HG02763 (cell line): ENCODE measurements at regions not wholly inside any gene's neighbourhood (a gene's known extent, or its start where the extent isn't known, plus 50 kb on each side); places are given as distances from the start of the nearest gene placed in this dataset.
"Not testable (repeated sequence)": the region's sequence is repeated elsewhere in the genome, so short reads cannot be mapped to it uniquely, and the experiment has no call there.

Source experiments
- ATAC-seq: cut with Tn5 transposase; IDR thresholded peaks from one replicate; pipeline ENCODE4 v1.9.1; 2021; ENCODE audit warnings: mild to moderate bottlenecking, moderate library complexity; ENCODE audit not compliant: unreplicated experiment

DNA sequence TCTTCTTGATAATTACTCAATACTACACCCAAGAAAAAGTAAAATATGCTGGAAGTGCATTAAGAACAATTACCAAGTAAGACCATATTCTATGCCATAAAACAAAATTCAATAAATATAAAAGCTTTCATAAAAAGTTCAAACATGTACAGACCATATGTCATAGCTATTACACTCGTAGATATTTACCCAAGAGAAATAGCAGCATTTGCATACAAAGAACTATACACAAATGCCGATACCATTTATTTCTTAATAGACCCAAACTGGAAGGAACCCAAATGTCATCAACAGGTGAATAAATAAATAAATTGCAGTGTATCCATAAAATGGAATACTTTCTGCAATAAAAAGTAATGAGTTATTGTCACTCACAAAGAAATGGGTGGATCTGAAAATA lies 78.3 kb upstream of the SLC16A7 start:
- no peak for ATAC-seq

DNA sequence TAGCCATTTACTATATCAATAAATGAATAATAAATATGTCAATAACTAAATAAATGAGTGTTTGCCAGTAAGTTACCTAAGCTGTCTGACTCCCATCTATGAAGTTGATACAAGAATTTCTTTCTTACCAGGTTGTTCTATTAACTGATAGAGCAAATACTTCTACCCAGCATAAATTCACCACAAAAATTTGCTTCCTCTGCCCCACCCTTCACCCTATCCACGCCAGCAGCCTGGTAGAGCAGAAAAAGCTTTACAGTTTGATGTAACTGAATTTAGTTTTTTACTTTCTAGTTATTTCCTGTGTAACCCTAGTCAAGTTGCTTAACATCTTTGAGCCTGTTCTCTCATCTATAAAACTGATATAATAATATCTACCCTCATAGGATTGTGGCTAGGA lies 94.9 kb upstream of the SLC16A7 start:
- no peak for ATAC-seq

DNA sequence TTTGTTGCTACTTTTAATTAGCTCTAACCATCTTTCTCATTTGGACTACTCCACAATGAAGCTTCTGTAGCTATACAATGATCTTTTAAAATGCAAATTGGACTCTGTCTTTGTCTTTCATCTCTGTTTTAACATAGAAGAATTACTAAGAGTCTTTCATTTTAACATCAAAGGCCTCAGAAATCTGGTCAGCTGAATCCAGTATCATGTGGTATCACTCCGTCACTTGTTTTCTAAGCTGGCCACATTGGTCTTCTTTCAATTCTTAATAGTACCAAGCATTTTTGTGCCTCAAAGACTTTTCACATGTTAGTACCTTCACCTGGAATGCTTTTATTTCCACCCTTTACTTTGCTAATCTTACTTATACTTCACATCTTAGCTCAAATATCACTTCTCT lies 95.5 kb upstream of the SLC16A7 start:
- no peak for ATAC-seq

DNA sequence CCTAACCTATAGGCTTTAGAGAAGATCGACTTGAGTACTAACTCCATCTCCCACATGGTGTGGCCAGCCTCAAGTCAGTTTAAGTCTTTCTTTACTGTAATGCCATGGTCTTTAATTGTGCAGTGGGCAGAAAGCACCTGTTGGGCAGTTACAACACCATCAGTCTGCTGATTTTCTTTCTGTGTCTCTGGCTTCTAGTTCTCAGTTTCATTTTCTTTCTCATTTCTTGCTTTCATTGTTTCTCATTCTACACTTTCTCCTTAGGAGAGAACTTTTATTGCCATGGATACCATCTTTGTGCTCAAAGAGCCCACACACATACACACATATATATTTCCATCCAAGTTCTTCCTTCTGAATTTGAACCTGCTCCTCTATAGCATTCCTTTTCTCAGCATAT lies 96.1 kb upstream of the SLC16A7 start:
- ATAC-seq = peak; percentile 87

DNA sequence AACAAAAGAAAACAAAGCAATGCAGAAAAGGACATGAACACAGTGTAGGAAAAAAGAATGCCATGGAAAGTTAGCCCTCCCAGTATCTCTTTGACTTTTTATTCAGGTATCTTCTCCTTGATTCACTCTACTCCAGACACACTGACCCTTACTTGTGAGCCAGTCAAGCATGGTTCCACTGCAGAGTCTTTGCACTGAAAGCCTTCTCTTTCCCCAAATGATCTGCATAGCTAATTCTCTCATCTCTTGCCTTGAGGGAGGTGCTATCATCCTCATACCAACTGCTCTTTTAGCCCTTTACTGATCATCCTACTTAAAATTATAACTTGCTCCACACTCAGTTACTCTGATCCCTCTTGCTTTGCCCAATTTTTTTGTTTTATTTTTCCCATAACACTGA lies 101.2 kb upstream of the SLC16A7 start:
- no peak for ATAC-seq

DNA sequence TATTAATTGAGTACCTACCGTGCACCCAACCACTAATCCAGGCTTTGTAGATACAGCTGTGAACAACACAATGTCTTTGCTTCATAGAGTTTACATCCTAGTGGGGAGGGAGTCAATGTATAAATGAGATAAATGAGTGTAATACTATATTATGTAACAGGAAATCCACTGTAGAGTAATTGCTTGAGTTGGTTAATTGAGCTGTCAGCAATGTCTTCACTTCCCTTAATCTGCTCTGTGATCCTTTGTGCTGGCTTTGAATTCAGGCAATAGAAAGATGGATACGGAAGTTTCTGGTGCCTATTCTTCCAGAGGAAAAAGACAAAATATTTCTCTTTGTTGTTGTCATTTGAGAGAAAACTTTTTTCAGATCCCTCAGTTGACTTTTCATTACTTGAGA lies 104.0 kb upstream of the SLC16A7 start:
- no peak for ATAC-seq

DNA sequence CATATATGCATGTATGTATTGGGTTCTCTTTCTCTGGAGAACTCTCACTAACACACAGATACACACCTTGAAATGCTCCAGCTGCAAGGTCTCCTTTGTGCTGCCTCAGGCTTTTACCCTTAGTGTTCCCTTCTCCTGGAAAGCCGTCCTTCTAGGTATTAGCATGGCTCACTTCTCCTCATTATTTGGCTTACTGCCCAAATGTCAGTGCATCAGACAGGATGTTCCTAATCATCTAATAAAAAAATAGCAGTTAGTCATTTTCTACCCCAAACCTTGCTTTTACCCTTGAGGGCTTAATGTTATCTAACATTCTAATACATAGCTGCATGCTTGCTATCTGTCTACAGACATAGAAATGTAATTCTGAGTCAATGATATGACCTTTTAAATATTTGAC lies 109.0 kb upstream of the SLC16A7 start:
- no peak for ATAC-seq

DNA sequence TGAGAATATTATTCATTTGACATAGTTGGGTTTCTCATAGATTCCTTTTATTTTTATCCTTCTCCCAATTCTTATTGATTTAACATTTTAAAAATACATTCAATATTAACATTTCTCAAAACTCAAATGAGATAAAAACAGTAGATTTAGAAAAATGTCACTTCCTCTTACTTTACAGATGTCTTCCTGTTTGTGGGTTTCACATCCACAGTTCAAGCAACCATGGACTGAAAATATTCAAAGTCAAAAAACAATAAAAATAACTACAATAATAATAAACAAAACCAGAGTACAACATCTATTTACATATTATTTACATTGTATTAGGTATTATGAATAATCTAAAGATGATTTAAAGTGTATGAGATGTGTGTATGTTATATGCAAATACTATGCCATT lies 111.3 kb upstream of the SLC16A7 start:
- no peak for ATAC-seq

DNA sequence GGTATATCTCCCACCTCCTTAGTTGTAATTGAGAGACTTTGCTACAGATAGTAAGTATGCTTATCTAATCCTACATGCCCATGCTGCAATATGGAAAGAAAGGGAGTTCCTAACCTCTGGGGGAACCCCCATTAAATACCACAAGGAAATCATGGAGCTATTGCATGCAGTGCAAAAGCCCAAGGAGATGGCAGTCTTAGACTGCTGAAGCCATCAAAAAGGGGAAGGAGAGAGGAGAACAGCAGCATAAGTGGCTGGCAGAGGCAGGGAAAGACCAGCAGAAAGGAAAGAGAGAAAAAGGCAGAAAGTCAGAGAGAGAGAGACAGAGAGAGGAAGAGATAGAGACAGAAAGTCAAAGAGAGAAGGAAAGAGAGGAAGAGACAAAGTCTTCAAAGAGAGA lies 121.6 kb upstream of the SLC16A7 start:
- ATAC-seq = not testable (repeated sequence)

DNA sequence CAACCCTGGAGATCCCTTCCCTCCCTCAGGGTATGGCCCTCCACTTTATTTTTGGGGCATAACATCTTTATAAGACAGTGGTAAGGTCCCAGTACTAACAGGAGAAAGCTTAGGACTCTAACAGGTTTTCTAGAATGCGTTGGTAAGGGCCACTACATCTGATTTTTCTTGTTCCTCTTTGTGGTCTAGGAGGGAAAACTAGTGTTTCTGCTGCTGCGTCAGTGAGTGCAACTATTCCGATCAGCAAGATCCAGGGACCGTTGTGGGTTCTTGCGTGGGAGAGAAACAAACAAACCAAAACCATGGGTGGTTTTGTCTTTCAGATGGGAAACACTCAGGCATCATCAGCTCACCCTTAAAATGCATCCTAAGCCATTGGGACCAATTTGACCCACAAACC lies 123.6 kb upstream of the SLC16A7 start:
- ATAC-seq = no peak

DNA sequence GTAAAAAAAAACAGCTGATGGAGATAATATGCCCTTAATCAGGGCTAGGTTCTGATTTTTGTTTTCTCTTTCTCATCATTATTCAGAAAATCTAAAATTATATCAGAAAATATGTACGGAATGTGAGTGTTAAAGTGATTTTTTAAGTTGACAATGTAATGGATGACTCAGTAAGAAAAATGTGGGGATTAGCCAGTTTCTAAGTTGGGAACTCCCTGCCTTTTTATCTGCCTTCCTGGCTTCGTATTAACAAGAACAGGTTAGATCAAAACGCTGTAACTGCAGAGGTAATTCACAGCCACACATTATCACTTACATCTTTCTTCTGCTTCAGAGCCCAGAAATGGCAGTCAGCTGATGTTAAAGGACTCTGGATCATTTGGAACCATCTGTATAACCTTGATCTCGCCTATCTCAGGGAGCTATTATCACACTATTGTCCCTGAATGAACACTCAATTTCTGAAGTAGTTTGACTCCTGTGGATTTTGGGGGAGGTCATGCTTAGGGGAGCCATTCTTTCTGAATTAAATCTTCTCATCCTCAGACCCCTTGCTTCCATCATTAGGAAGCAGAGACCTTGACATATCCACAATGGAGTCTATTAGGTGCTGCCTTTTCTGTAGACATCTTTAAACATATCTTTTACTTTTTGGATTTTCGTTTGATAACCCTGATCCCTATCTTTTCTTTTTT lies 135.7 kb upstream of the SLC16A7 start:
- no peak for ATAC-seq

DNA sequence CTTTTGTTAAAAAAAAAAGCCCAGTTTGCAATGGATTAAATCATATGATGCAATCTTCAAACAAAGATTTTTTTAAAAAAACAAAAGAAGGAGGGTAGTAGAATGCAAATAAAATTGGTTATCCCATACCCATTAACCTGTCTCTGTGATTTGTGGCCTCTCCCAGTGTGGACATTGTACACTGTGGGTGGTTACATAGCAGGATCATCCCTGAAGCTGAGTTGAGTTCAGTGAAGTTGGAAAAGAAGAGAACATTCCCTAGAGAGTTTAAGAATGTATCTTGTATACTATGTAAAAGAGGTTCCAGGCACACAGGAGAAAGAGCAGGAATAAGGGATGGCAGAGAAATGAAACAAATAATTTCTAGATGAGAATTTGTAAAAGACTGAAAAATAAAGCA lies 142.4 kb upstream of the SLC16A7 start:
- ATAC-seq = no peak

DNA sequence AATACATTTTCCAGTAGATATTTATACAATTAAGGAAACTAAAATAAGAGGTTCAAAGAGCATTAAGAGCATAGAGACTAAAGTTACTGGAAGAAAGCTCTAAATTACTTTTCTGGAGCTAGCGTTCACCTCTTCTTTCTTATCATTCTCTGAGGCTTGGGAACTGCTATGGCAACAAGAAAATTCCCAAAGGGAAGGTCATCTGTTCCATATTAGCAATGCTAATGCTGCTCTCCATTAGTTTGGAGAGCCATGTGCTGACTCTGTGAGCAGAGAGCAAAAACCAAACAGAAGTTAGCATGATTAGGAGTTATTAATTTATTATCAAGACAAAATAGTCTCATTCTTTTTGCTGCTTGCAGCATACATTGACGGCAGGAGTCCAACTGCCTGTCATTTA lies 143.1 kb upstream of the SLC16A7 start:
- ATAC-seq = no peak

DNA sequence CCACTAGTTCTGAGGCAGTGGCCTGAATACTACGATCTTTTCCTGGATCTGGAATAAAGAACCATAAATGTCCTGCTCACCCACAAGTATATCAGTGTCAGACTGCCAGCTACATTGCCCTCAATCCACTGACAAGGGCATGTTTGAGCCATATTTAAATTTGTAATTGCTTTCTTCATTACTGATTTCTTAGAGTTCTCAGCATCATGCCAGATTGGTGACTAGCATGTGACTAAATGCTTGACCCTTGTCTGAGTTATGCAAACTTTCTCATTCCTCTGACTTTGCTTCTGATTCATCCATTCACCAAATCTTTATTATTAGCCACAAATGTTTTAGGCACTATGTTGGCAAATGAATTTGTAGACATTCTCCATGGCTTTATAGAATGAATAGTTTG lies 143.6 kb upstream of the SLC16A7 start:
- ATAC-seq = no peak

DNA sequence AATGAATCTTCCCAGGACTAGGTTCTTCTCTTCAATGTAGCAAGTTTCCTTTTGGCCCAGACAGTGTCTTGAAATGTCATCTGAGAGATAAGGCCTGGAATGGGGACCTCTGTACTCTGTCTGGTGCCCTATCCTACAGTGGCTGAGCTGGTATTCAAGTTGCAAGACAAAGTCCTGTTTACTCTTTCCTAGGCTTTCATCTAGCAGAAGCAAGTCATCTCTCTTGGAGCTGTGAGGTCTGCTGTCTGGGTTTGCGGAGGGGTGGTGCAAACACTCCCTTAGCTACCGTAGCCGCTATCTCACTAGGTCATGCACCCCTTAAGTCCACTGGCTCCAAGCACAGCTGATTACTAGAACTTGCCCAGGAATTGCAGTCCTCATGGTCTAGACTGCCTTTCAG lies 149.7 kb upstream of the SLC16A7 start:
- no peak for ATAC-seq

DNA sequence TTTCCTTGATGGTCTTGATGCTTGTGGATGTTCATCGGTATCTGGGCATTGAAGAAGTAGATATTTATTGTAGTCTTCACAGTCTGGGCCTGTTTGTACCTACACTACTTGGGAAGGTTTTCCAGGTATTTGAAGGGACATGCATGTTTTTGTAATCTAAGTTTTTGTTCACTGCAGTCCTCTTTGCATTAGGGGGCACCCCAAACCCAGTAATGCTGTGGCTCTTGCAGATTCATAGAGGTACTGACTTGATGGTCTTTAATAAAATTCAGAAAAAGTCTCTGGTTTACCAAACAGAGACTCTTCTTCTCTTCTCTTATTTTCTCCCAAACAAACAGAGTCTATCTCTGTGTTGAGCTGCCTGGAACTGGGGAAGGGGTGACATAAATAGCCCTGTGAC lies 150.9 kb upstream of the SLC16A7 start:
- no peak for ATAC-seq

DNA sequence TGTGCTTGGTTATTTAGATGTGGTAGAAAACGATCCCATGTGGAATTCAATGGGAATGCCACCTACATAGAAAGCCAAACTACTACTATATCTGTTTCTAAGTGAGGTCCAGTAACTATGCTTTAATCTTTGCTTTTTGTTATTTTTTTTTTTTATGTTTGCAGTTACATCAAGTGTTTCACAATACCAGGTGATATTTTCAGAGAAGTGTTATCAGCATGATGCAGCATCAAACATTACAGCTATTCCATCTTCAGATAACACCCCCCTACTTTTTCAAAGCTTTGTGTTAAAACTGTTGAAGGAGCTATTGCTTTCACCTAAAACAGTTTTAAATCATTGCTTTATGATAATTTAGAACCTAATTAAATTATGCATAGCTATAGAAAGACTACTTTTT lies 163.8 kb upstream of the SLC16A7 start:
- ATAC-seq = no peak

DNA sequence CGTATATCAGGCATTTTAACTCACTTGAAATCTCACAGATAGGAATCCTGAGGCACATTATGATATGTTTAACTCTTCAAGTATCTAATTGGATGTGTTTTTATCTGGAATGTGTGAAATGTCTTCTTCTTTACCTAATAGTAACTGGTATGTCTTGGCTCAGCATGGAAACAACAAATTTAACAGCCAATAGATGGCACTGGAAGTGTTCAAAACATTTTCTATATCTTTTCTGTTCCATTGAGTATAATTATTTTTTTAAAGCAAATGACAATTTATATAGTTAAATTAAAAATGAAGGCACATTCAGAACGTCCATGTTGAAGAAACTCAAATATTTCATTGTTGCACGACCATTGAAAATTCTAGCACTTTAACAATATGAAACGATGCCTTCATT lies 164.6 kb upstream of the SLC16A7 start:
- ATAC-seq = no peak

DNA sequence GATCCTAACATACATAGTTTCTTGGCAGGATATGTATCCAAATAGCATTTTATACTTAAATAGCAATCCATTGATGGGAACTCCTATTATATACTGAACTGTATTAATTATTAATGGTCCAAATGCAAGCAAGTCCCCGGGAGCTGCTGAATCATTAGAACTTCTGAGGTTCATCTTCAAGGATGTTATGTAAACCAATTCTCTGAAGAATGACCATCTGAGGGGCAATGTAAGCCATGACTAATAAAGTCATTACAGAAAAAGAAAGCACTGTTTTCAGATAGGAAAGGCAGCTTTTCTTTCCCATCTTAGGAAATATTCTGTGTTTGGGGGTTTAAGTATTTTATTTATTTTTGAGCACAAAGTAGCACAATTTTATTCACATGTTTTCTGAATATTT lies 166.1 kb upstream of the SLC16A7 start:
- ATAC-seq = no peak

DNA sequence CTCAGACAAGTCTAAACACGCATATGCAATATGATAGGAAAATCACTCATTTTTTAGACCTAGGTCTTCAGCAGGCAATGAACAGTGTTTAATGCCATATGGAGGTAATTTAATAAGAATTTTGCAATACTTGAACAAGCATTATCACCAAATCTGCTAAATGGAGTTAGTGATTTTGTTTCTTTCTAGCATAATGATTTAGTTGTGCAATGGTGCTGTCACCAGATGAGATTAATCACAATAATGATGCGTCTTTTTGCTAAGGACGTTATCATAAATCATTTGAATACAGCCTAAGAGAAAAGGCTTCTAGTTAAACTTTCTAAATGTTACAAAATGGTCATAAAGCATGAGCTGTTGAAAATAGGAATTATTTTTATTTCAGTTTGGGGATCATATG lies 170.0 kb upstream of the SLC16A7 start:
- ATAC-seq = no peak

DNA sequence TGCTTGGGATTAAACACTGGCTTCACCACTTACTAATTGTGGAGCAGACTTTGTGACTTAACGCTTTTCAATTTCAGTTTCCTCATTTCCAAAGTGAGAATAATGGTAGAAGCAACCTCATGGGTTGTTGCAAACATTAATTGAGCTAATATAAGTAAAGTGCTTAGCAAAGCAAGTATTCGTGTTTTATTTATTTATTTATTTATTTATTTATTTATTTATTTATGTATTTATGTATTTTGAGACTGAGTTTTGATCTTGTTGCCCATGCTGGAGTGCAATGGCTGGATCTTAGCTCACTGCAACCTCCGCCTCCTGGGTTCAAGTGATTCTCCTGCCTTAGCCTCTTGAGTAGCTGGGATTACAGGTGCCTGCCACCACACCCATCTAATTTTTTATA lies 171.2 kb upstream of the SLC16A7 start:
- not testable (repeated sequence) for ATAC-seq

DNA sequence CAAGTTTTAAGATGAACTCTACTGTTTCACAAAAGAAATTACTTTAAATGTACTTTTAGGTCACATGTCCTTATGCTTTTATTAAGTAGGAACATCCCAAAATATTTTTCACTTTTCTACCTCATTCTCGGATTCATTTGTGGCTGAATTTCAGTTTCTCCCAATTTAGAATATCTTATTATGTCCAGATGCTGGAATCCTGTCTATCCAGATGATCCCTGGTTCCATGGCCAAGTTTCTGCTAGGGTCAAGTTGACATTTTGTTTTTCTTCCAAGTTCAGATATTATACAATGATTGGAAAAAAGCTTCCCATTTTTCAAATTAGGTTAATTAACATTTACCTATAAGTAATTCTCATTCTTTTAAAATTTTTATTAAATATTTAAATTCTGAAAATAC lies 181.8 kb upstream of the SLC16A7 start:
- ATAC-seq = no peak

DNA sequence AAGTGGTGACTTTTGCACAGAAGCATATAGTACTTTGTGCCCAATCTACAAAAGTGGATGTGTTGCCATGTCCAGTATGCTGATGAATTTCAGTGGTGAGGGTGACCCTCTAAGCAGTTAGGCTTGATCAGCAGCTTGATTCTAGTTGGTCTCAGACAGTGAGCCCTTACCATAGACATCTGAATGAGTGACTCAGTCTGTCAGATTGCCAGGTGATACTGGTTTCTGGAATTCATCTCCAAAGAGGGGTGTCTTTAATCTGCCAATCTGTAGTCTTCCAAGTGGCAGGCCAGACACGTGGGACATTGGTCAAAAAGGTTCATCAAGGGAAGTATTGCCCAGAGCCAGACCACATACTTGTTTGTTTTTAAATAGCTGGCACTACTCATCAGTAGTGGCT lies 187.4 kb upstream of the SLC16A7 start:
- no peak for ATAC-seq

DNA sequence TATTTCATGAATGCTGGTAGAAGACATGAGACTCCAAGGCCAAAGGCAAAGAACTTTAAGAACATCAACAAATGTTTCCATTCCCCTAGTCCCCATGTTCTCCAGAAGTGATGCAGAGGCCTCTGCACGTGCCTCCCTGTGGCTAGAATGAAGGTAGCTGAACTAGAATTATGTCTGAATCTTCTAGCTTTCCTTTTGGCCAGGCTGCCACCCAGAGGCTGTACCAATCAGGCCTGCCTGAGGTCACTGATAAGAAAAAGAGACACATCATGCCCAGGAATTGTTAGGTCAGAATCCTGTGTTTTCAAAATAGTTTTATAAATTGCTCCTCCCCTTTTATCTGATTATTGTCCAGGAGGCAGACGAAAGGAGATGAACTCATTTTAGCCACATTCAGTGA lies 188.0 kb upstream of the SLC16A7 start:
- no peak for ATAC-seq
